GM23248 (cell line): ENCODE measurements at regions not wholly inside any gene's neighbourhood (a gene's known extent, or its start where the extent isn't known, plus 50 kb on each side); places are given as distances from the start of the nearest gene placed in this dataset.
"Not testable (repeated sequence)": the region's sequence is repeated elsewhere in the genome, so short reads cannot be mapped to it uniquely, and the experiment has no call there.

Experiments
- DNase-seq: peaks from one replicate; pipeline ENCODE4 v3.0.0-alpha.2; 2015
- H2AFZ ChIP-seq: fragments of 200-600 bp; sonication (generic); 2 replicates; pipeline ENCODE4 v1.6.1; 2016; ENCODE audit warnings: antibody characterized with exemption
- H3F3A ChIP-seq: fragments of 200-600 bp; sonication (generic); 2 replicates; pipeline ENCODE4 v1.6.1; 2016; ENCODE audit warnings: mild to moderate bottlenecking, antibody characterized with exemption, mixed run types; ENCODE audit not compliant: insufficient read depth
- H3K27ac ChIP-seq: fragments of 200-600 bp; sonication (generic); 2 replicates; pipeline ENCODE4 v1.5.1; 2016; ENCODE audit warnings: mild to moderate bottlenecking
- H3K27me3 ChIP-seq: fragments of 200-600 bp; sonication (generic); replicated peaks from 2 replicates; pipeline ENCODE4 v1.6.1; 2016; ENCODE audit warnings: mild to moderate bottlenecking; ENCODE audit not compliant: insufficient read depth
- H3K36me3 ChIP-seq: fragments of 200-600 bp; sonication (generic); 2 replicates; pipeline ENCODE4 v1.6.1; 2016; ENCODE audit warnings: low read depth, mild to moderate bottlenecking
- H3K4me1 ChIP-seq: fragments of 200-600 bp; sonication (generic); 2 replicates; pipeline ENCODE4 v1.6.1; 2016; ENCODE audit warnings: mild to moderate bottlenecking; ENCODE audit not compliant: insufficient read depth
- H3K4me2 ChIP-seq: fragments of 200-600 bp; sonication (generic); one replicate; pipeline ENCODE4 v1.6.1; 2016; ENCODE audit warnings: mild to moderate bottlenecking; ENCODE audit not compliant: unreplicated experiment
- H3K4me3 ChIP-seq: fragments of 200-600 bp; sonication (generic); 2 replicates; pipeline ENCODE4 v1.5.1; 2016; ENCODE audit warnings: mild to moderate bottlenecking
- H3K79me2 ChIP-seq: fragments of 200-600 bp; sonication (generic); 2 replicates; pipeline ENCODE4 v1.6.1; 2016; ENCODE audit warnings: mild to moderate bottlenecking; ENCODE audit not compliant: insufficient read depth
- H3K9ac ChIP-seq: fragments of 200-600 bp; sonication (generic); 2 replicates; pipeline ENCODE4 v1.6.1; 2016; ENCODE audit warnings: mild to moderate bottlenecking
- H3K9me2 ChIP-seq: fragments of 200-600 bp; sonication (generic); 2 replicates; pipeline ENCODE4 v1.6.1; 2016; ENCODE audit warnings: mixed run types, mild to moderate bottlenecking, moderate library complexity; ENCODE audit not compliant: insufficient read depth
- H3K9me3 ChIP-seq: fragments of 200-600 bp; sonication (generic); one replicate; pipeline ENCODE4 v1.6.1; 2017; ENCODE audit warnings: low read depth
- H4K20me1 ChIP-seq: fragments of 200-600 bp; sonication (generic); 2 replicates; pipeline ENCODE4 v1.6.0; 2016; ENCODE audit not compliant: insufficient read depth
- EZH2 ChIP-seq: fragments of 200-600 bp; sonication (generic); IDR thresholded peaks from 2 replicates; pipeline ENCODE4 v1.6.1; 2018; ENCODE audit warnings: antibody characterized with exemption, mild to moderate bottlenecking; ENCODE audit not compliant: insufficient read depth, poor library complexity, severe bottlenecking
- EZH2phosphoT487 ChIP-seq: fragments of 200-600 bp; sonication (generic); IDR thresholded peaks from 2 replicates; pipeline ENCODE4 v1.6.1; 2018; ENCODE audit warnings: antibody characterized with exemption, moderate library complexity, mild to moderate bottlenecking, low read depth; ENCODE audit not compliant: insufficient read depth
- WGBS, 2 experiments: methylation state at CpG; one replicate each; pipeline ENCODE4 v1.1.6; 2015 to 2017; ENCODE audit warnings: low lambda C conversion rate in 2 of 2, low coverage in 1 of 2; ENCODE audit errors: missing lambda C conversion rate in 2 of 2; 5-methylcytosine and 5-hydroxymethylcytosine counted together
- in situ Hi-C: fragments of 300-500 bp; cut with MboI; formaldehyde crosslinking; loops from 2 replicates; pipeline ENCODE4 v1.15.0; 2020

DNA sequence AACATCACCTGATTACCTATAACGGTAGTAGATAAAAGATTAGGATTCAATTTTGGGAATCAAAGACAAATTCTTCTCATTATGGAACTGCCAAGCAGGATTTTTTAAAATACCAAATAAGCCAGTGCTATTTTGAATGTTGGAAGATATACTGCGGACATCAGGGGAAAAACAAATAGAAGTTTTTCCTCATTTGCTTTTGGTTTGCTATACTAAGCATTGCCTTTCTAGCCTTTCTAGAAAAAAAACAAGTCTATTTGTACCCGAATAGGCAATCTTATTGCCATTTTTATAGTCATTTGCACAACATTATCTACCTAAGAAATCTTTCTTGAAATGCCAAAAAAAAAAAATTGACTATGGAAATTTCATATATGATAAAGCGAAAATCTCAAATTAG, 379.5 kb downstream of the CDH10 start:
- no peaks in the 10 kb centered on the region for H3F3A ChIP-seq
- H3K27me3 ChIP-seq = no peaks in the 10 kb centered on the region
- DNase-seq = no peak
- TF ChIP-seq EZH2phosphoT487 (no peak), EZH2 (no peak)
- no peaks in the 10 kb centered on the region for H3K9me3 ChIP-seq
- no peaks in the 10 kb centered on the region for H3K36me3 ChIP-seq
- in situ Hi-C loops = no loop called here
- 54 to 58% methylated on average over 4 of the region's 4 CpGs for WGBS, 2 experiments
- H3K4me2 ChIP-seq = no peak overlapping the region
- no peaks in the 10 kb centered on the region for H3K4me1 ChIP-seq
- H4K20me1 ChIP-seq = no peaks in the 10 kb centered on the region
- no peaks in the 10 kb centered on the region for H3K9me2 ChIP-seq
- H3K79me2 ChIP-seq = no peaks in the 10 kb centered on the region
- no peak overlapping the region for H3K9ac ChIP-seq
- H3K4me3 ChIP-seq = no peak overlapping the region
- H2AFZ ChIP-seq = no peak overlapping the region
- no peak overlapping the region for H3K27ac ChIP-seq

- Histone ChIP-seq H3K9me3 (no peaks in the 10 kb centered on the region), H3K9me2 (no peaks in the 10 kb centered on the region), H3K4me1 (no peaks in the 10 kb centered on the region), H2AFZ (no peak overlapping the region), H3K4me2 (no peak overlapping the region), H3K9ac (no peak overlapping the region), H3K36me3 (no peaks in the 10 kb centered on the region), H3K4me3 (no peak overlapping the region), H4K20me1 (no peaks in the 10 kb centered on the region), H3K27me3 (no peaks in the 10 kb centered on the region), H3K79me2 (no peaks in the 10 kb centered on the region), H3K27ac (no peak overlapping the region), H3F3A (no peaks in the 10 kb centered on the region)
- WGBS, 2 experiments = 46 to 54% methylated on average over 2 of the region's 2 CpGs
- TF ChIP-seq EZH2 (no peak), EZH2phosphoT487 (no peak)
- in situ Hi-C loops = no loop called here
- DNase-seq = no peak
Observed at GRCh38 chr5:24268482-24269056, 376.2 kb downstream of the CDH10 start.

- H4K20me1 ChIP-seq, H3K27me3 ChIP-seq, H3K9me3 ChIP-seq, H3K4me3 ChIP-seq, H3K27ac ChIP-seq, H3K79me2 ChIP-seq, H2AFZ ChIP-seq, H3K9ac ChIP-seq, H3K9me2 ChIP-seq, H3F3A ChIP-seq, H3K4me2 ChIP-seq, in situ Hi-C loops, H3K4me1 ChIP-seq, H3K36me3 ChIP-seq, DNase-seq: not testable (repeated sequence)
- WGBS, 2 experiments = 64 to 71% methylated on average over 5 of the region's 5 CpGs
Observed at GRCh38 chr5:24271702-24272118, 373.1 kb downstream of the CDH10 start.

DNA sequence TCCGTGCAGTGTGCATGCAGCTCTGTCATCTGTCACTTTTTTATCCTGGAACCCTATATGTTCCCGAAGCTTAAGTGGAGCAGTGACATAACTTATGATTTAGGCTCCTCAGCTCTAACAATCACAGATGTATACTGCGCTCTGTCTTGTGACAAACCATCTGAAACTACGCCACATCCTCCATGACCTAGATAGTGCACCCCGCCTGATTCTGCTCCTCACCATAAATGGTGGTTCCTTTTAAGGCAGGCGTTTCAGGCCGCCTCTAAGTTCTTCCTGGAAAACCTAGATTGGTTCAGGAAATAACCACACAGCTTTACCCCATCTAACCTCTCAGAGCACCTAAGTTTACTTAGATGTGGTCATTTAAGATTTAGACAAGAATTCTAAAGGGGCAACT, 372.0 kb downstream of the CDH10 start:
- no peaks in the 10 kb centered on the region for H3K4me1 ChIP-seq
- TF ChIP-seq EZH2phosphoT487 (no peak), EZH2 (no peak)
- H3K4me2 ChIP-seq = no peak overlapping the region
- H3K9ac ChIP-seq = no peak overlapping the region
- no peak overlapping the region for H3K27ac ChIP-seq
- H3K36me3 ChIP-seq = no peaks in the 10 kb centered on the region
- in situ Hi-C loops = no loop called here
- H3K27me3 ChIP-seq = no peaks in the 10 kb centered on the region
- H2AFZ ChIP-seq = no peak overlapping the region
- WGBS, 2 experiments = 74 to 81% methylated on average over 7 of the region's 7 CpGs
- DNase-seq = no peak
- H3K9me2 ChIP-seq = no peaks in the 10 kb centered on the region
- no peaks in the 10 kb centered on the region for H3K79me2 ChIP-seq
- H3F3A ChIP-seq = no peaks in the 10 kb centered on the region
- no peaks in the 10 kb centered on the region for H3K9me3 ChIP-seq
- no peaks in the 10 kb centered on the region for H4K20me1 ChIP-seq
- no peak overlapping the region for H3K4me3 ChIP-seq

- TF ChIP-seq EZH2 = no peak
- no peaks in the 10 kb centered on the region for H3K27me3 ChIP-seq
- no peak overlapping the region for H2AFZ ChIP-seq
- no peak overlapping the region for H3K27ac ChIP-seq
- H3K9me3 ChIP-seq = no peaks in the 10 kb centered on the region
- H3K9ac ChIP-seq = no peak overlapping the region
- no peaks in the 10 kb centered on the region for H3K79me2 ChIP-seq
- H4K20me1 ChIP-seq = no peaks in the 10 kb centered on the region
- no peaks in the 10 kb centered on the region for H3K9me2 ChIP-seq
- no peak overlapping the region for H3K4me2 ChIP-seq
- in situ Hi-C loops = no loop called here
- 53% methylated on average over 5 of the region's 5 CpGs for WGBS, 2 experiments
- no peaks in the 10 kb centered on the region for H3K4me1 ChIP-seq
- H3K4me3 ChIP-seq = no peak overlapping the region
- H3K36me3 ChIP-seq = no peaks in the 10 kb centered on the region
- no peaks in the 10 kb centered on the region for H3F3A ChIP-seq
- DNase-seq = no peak
Observed at GRCh38 chr5:24280215-24280614, 364.6 kb downstream of the CDH10 start.
